GM04504 (cell line): ENCODE measurements at regions not wholly inside any gene's neighbourhood (a gene's known extent, or its start where the extent isn't known, plus 50 kb on each side); places are given as distances from the start of the nearest gene placed in this dataset.
A peak's percentile ranks its signal among the peaks of the same experiment; 100 is the strongest.

Experiments
- DNase-seq: peaks from one replicate; pipeline ENCODE4 v3.0.0-alpha.2; 2012; ENCODE audit warnings: low read depth

- no peak for DNase-seq
These were observed 150.4 kb upstream of the GAREM1 start for GRCh38 chr18:32621034-32621433.

GRCh38 chr18:32618546-32618945 lies 147.9 kb upstream of the GAREM1 start:
- DNase-seq = no peak

- DNase-seq = no peak
These were observed 143.1 kb upstream of the GAREM1 start for GRCh38 chr18:32613821-32614220.

- DNase-seq = no peak
These were observed 142.0 kb upstream of the GAREM1 start for GRCh38 chr18:32612651-32613050.

- no peak for DNase-seq
These were observed 139.5 kb upstream of the GAREM1 start for GRCh38 chr18:32610176-32610575.

- DNase-seq = no peak
These were observed 137.1 kb upstream of the GAREM1 start for GRCh38 chr18:32607816-32608215.

- no peak for DNase-seq
These were observed 127.5 kb upstream of the GAREM1 start for GRCh38 chr18:32598144-32598543.

GRCh38 chr18:32596501-32596900 lies 125.8 kb upstream of the GAREM1 start:
- DNase-seq = no peak

- no peak for DNase-seq
These were observed 125.2 kb upstream of the GAREM1 start for GRCh38 chr18:32595832-32596231.

GRCh38 chr18:32588191-32588590 lies 117.5 kb upstream of the GAREM1 start:
- DNase-seq = no peak

- DNase-seq = no peak
These were observed 112.7 kb upstream of the GAREM1 start for GRCh38 chr18:32583431-32583830.

- no peak for DNase-seq
These were observed 111.8 kb upstream of the GAREM1 start for GRCh38 chr18:32582455-32582854.

- DNase-seq = no peak
These were observed 106.9 kb upstream of the GAREM1 start for GRCh38 chr18:32577561-32577960.

GRCh38 chr18:32576296-32576916 lies 105.7 kb upstream of the GAREM1 start:
- no peak for DNase-seq

- no peak for DNase-seq
These were observed 96.3 kb upstream of the GAREM1 start for GRCh38 chr18:32566960-32567359.

GRCh38 chr18:32553640-32554365 lies 83.1 kb upstream of the GAREM1 start:
- no peak for DNase-seq

- DNase-seq = no peak
These were observed 82.5 kb upstream of the GAREM1 start for GRCh38 chr18:32553174-32553573.

GRCh38 chr18:32552421-32553030 lies 81.8 kb upstream of the GAREM1 start:
- peak; percentile 17 for DNase-seq

- DNase-seq = no peak
These were observed 80.3 kb upstream of the GAREM1 start for GRCh38 chr18:32550963-32551362.

GRCh38 chr18:32549248-32550110 lies 78.8 kb upstream of the GAREM1 start:
- DNase-seq = peak; percentile 1

- DNase-seq = no peak
These were observed 78.0 kb upstream of the GAREM1 start for GRCh38 chr18:32548688-32549087.

- DNase-seq = no peak
These were observed 74.9 kb upstream of the GAREM1 start for GRCh38 chr18:32545631-32546030.

GRCh38 chr18:32544088-32544487 lies 73.4 kb upstream of the GAREM1 start:
- no peak for DNase-seq
